HCT116 (cell line): ENCODE measurements at regions not wholly inside any gene's neighbourhood (a gene's known extent, or its start where the extent isn't known, plus 50 kb on each side); places are given as distances from the start of the nearest gene placed in this dataset.

Experiments
- ATAC-seq: fragments of 200-7000 bp; cut with Tn5 transposase; 2 replicates; pipeline ENCODE4 v1.9.1; 2020; ENCODE audit warnings: mild to moderate bottlenecking, moderate library complexity
- BruUV-seq: library from RNA; stranded (reverse); fragments of 400-500 nt; replicated peaks from 2 replicates; lab custom pipeline; 2021; lab: Mats Ljungman, UMichigan
- CTCF ChIA-PET: fragments of 300-600 bp; sonication (Branson Sonifier 250); formaldehyde crosslinking; loops from one replicate; lab custom pipeline; 2021; ENCODE audit warnings: antibody characterized with exemption; lab: Charles Lee
- POLR2A ChIA-PET: fragments of 300-600, 350-600 bp; sonication (Branson Sonifier 250); formaldehyde crosslinking; loops from one replicate; lab custom pipeline; 2021; ENCODE audit warnings: antibody characterized with exemption; lab: Charles Lee
- RAD21 ChIA-PET, 2 experiments: fragments of 300-600 bp; sonication (Branson Sonifier 250); formaldehyde crosslinking; loops; one replicate each; lab custom pipeline; 2023; ENCODE audit warnings: low total read pairs in 2 of 2; ENCODE audit not compliant: uncharacterized antibody in 2 of 2, unreplicated experiment in 2 of 2, low non-redundant PET in 1 of 2; lab: Charles Lee
- DNase-seq: peaks from one replicate; pipeline ENCODE4 v3.0.0-alpha.2; 2010; ENCODE audit warnings: low read depth, low spot score
- H2AFZ ChIP-seq: fragments of 200-600 bp; shearing (Covaris generic), sonication (generic); 2 replicates; pipeline ENCODE4 v1.6.1; 2017; ENCODE audit warnings: low read depth, mixed run types, mixed read lengths, antibody characterized with exemption, low read length; ENCODE audit not compliant: poor library complexity, severe bottlenecking
- H3K27ac ChIP-seq: 2 replicates; pipeline ENCODE4 v1.5.1; 2012; ENCODE audit warnings: low read depth, low read length
- H3K27me3 ChIP-seq: fragments of 200-600 bp; sonication (generic); 2 replicates; pipeline ENCODE4 v1.6.1; 2016; ENCODE audit warnings: mixed run types, low read length, mixed read lengths; ENCODE audit not compliant: insufficient read depth
- H3K36me3 ChIP-seq, 2 experiments: fragments of 200-500 bp in 1 of 2; fragments of 200-600 bp in 1 of 2; sonication (Bioruptor generic) in 1 of 2; sonication (generic) in 1 of 2; 2 replicates each; pipeline versions ENCODE4 v1.5.1 to v1.6.1; 2014 to 2016; ENCODE audit warnings: low read length in 2 of 2, inconsistent platforms in 1 of 2, mixed read lengths in 1 of 2, mixed run types in 1 of 2; ENCODE audit not compliant: insufficient read depth in 2 of 2, control insufficient read depth in 1 of 2
- H3K4me1 ChIP-seq, 2 experiments: fragments of 200-600 bp in 1 of 2; sonication (generic) in 1 of 2; 2 replicates each; pipeline versions ENCODE4 v1.5.1 to v1.6.1; 2012 to 2017; ENCODE audit warnings: low read length in 2 of 2, inconsistent platforms in 1 of 2, mild to moderate bottlenecking in 1 of 2, mixed read lengths in 1 of 2, mixed run types in 1 of 2, moderate library complexity in 1 of 2; ENCODE audit not compliant: insufficient read depth in 2 of 2, control insufficient read depth in 1 of 2
- H3K4me2 ChIP-seq: fragments of 200-600 bp; sonication (generic); 2 replicates; pipeline ENCODE4 v1.6.1; 2017; ENCODE audit warnings: mixed run types, low read length, mixed read lengths
- H3K4me3 ChIP-seq, 2 experiments: fragments of 200-600 bp in 1 of 2; sonication (generic) in 1 of 2; replicated peaks in 1 of 2; 2 replicates each; pipeline ENCODE4 v1.5.1; 2011 to 2016; ENCODE audit warnings: low read length in 2 of 2, control low read depth in 1 of 2, low read depth in 1 of 2, mild to moderate bottlenecking in 1 of 2, mixed read lengths in 1 of 2, mixed run types in 1 of 2
- H3K79me2 ChIP-seq: fragments of 200-600 bp; sonication (generic); 2 replicates; pipeline ENCODE4 v1.6.1; 2017; ENCODE audit warnings: mild to moderate bottlenecking, mixed run types, low read length, moderate library complexity, mixed read lengths; ENCODE audit not compliant: insufficient read depth
- H3K9ac ChIP-seq: fragments of 200-600 bp; sonication (generic); 2 replicates; pipeline ENCODE4 v1.6.1; 2016; ENCODE audit warnings: low read length, mixed read lengths
- H3K9me2 ChIP-seq: fragments of 200-600 bp; sonication (generic), shearing (Covaris generic); 2 replicates; pipeline ENCODE4 v1.6.1; 2017; ENCODE audit warnings: mixed run types, mild to moderate bottlenecking, moderate library complexity; ENCODE audit not compliant: insufficient read depth
- H3K9me3 ChIP-seq, 2 experiments: fragments of 200-500 bp in 1 of 2; fragments of 200-600 bp in 1 of 2; sonication (Bioruptor generic) in 1 of 2; sonication (generic) in 1 of 2; 2 replicates each; pipeline ENCODE4 v1.6.1; 2014 to 2017; ENCODE audit warnings: low read length in 2 of 2, mixed read lengths in 2 of 2, inconsistent platforms in 1 of 2, low read depth in 1 of 2, mild to moderate bottlenecking in 1 of 2, mixed run types in 1 of 2, moderate library complexity in 1 of 2; ENCODE audit not compliant: control insufficient read depth in 1 of 2, insufficient read depth in 1 of 2
- H4K20me1 ChIP-seq: fragments of 200-600 bp; sonication (generic), shearing (Covaris generic); 2 replicates; pipeline ENCODE4 v1.6.1; 2017; ENCODE audit warnings: mixed run types, mild to moderate bottlenecking, moderate library complexity; ENCODE audit not compliant: insufficient read depth
- CBX3 ChIP-seq: IDR thresholded peaks from 2 replicates; pipeline ENCODE4 v1.6.1; 2012; ENCODE audit warnings: low read depth
- EZH2phosphoT487 ChIP-seq: fragments of 200-600 bp; IDR thresholded peaks from 2 replicates; pipeline ENCODE4 v1.6.1; 2018; ENCODE audit warnings: antibody characterized with exemption, borderline replicate concordance
- FOSL1 ChIP-seq: IDR thresholded peaks from 2 replicates; pipeline ENCODE4 v1.6.1; 2012; ENCODE audit warnings: low read depth
- JUND ChIP-seq: IDR thresholded peaks from 2 replicates; pipeline ENCODE4 v1.6.1; 2012
- POLR2AphosphoS5 ChIP-seq: IDR thresholded peaks from 2 replicates; pipeline ENCODE4 v1.6.1; 2011; ENCODE audit warnings: mild to moderate bottlenecking, low read depth, low read length, moderate library complexity
- RAD21 ChIP-seq: IDR thresholded peaks from 2 replicates; pipeline ENCODE4 v1.6.1; 2012; ENCODE audit warnings: low read depth, mild to moderate bottlenecking
- SP1 ChIP-seq: IDR thresholded peaks from 2 replicates; pipeline ENCODE4 v1.6.1; 2012; ENCODE audit warnings: low read depth
- ZFX ChIP-seq: fragments of 450-650 bp; IDR thresholded peaks from 2 replicates; pipeline ENCODE4 v1.6.1; 2017
- ZNF274 ChIP-seq: fragments of 200-500 bp; sonication (Bioruptor generic); IDR thresholded peaks from 2 replicates; pipeline ENCODE4 v1.6.1; 2014; ENCODE audit warnings: mild to moderate bottlenecking, low read depth, low read length, inconsistent platforms
- intact Hi-C: fragments of 100-400 bp; cut with micrococcal nuclease; formaldehyde crosslinking; loops from 2 replicates; pipeline ENCODE4 v1.10.0; 2022
- TF ChIP-seq, protein P1 (sequence below): IDR thresholded peaks from 2 replicates; pipeline ENCODE4 v1.6.1; 2012

DNA sequence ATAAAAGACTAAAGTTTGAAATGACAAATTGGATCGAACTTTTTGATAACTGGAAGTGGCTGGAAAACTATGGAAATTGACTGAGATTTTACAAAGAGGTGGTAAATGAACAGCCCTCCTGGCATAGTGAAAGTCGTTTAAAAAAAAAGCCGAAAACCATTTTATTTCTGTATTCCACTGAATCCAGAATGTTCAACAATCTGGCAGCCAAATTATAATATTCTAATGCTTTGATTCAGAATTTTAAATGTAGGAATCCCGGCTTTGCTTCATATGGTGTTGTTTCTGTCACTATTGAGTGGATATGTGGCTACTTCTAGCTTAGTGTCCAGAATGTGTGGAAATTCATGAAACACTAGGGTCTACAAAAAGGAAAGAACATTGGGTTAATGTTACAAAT, 208.9 kb upstream of the DCBLD2 start:
- TF ChIP-seq POLR2AphosphoS5 (no peak), SP1 (no peak), JUND (no peak), RAD21 (no peak), ZNF274 (no peak), EZH2phosphoT487 (no peak), ZFX (no peak)
- Histone ChIP-seq H3K27me3 (no peaks in the 10 kb centered on the region; the same call in 1 of the 2 replicates), H3K4me1 (peaks cover 0 to 5% of the 10 kb centered on the region in 2 experiments; a peak in 1 of 4 replicates), H3K36me3 (no peaks in the 10 kb centered on the region), H3K9me3 (no peaks in the 10 kb centered on the region), H3K4me3 (no peak overlapping the region), H3K27ac (no peak overlapping the region), H3K4me2 (no peak overlapping the region), H3K79me2 (no peaks in the 10 kb centered on the region), H3K9me2 (no peaks in the 10 kb centered on the region), H3K9ac (no peak overlapping the region), H2AFZ (no peak overlapping the region), H4K20me1 (no peaks in the 10 kb centered on the region)
- BruUV-seq = no TSS peak
- intact Hi-C loops = loop anchor here (10.0 kb wide), 1 partner anchor 424 kb away; no protein-coding TSS in a partner anchor
- ChIA-PET RAD21 (no interaction called here), POLR2A (no interaction called here), CTCF (no interaction called here)
- no peak for DNase-seq
- no peak for ATAC-seq

DNA sequence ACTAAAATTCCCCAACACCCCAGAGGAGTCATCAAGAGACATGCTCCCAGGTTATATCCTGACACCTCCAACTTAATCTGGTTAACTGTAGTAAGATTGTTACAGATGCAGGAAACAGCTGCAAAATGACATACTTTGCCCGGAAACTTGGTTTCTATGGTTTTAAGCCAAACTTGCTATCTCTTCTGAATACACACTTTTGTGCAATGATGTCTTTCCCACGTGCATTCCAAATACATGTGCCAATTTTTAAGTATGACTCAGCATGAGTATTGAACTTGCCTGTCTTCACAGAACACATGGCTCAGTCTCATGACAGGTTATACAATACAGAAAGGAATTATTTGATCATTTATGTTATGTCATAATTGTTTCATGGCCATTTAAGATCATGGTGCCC, 207.0 kb upstream of the DCBLD2 start:
- Histone ChIP-seq H3K9me3 (no peaks in the 10 kb centered on the region), H3K79me2 (no peaks in the 10 kb centered on the region), H2AFZ (peak overlapping the region; percentile 55), H3K27ac (no peak overlapping the region), H3K4me1 (peaks cover 0 to 5% of the 10 kb centered on the region in 2 experiments; a peak in 1 of 4 replicates), H4K20me1 (no peaks in the 10 kb centered on the region), H3K4me2 (no peak overlapping the region), H3K27me3 (no peaks in the 10 kb centered on the region; the same call in 1 of the 2 replicates), H3K9ac (no peak overlapping the region), H3K36me3 (no peaks in the 10 kb centered on the region), H3K9me2 (no peaks in the 10 kb centered on the region), H3K4me3 (no peak overlapping the region)
- no peak for ATAC-seq
- ChIA-PET RAD21 (no interaction called here), CTCF (interaction anchor here (0.6 kb wide), 1 partner anchor 639 kb away, joined by 3 read pairs; no protein-coding TSS in a partner anchor), POLR2A (no interaction called here)
- no TSS peak for BruUV-seq
- intact Hi-C loops = loop anchor here (10.0 kb wide), 1 partner anchor 284 kb away; no protein-coding TSS in a partner anchor
- no peak for TF ChIP-seq ZNF274
- no peak for TF ChIP-seq POLR2AphosphoS5
- TF ChIP-seq SP1 = no peak
- peak; percentile 31; the same call in 1 of the 2 replicates for TF ChIP-seq FOSL1
- TF ChIP-seq CBX3 = no peak
- TF ChIP-seq RAD21 = no peak
- TF ChIP-seq, protein P1, sequence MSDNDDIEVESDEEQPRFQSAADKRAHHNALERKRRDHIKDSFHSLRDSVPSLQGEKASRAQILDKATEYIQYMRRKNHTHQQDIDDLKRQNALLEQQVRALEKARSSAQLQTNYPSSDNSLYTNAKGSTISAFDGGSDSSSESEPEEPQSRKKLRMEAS = peak; percentile 42
- DNase-seq = no peak
